Uterus (tissue), 3 donors: ENCODE measurements at regions not wholly inside any gene's neighbourhood (a gene's known extent, or its start where the extent isn't known, plus 50 kb on each side); places are given as distances from the start of the nearest gene placed in this dataset.

Source experiments
- DNase-seq, 2 donors: peaks; one replicate each; pipeline ENCODE4 v3.0.0-alpha.2; 2019 to 2020
- H3K27ac ChIP-seq, 2 donors: fragments of 200-600 bp; sonication (generic); 1 replicate in 1 of 2; 2 replicates in 1 of 2; pipeline ENCODE4 v1.5.1; 2016 to 2018
- H3K27me3 ChIP-seq, 2 donors: fragments of 200-600 bp; sonication (generic); one replicate each; pipeline ENCODE4 v1.5.1; 2018 to 2019; ENCODE audit warnings: control low read depth in 1 of 2
- H3K36me3 ChIP-seq, 2 donors: fragments of 200-600 bp; sonication (generic); one replicate each; pipeline ENCODE4 v1.5.1; 2019; ENCODE audit warnings: control low read depth in 1 of 2
- H3K4me1 ChIP-seq, 2 donors: fragments of 200-600 bp; sonication (generic); one replicate each; pipeline ENCODE4 v1.5.1; 2018 to 2019; ENCODE audit warnings: control low read depth in 1 of 2
- H3K4me3 ChIP-seq, 2 donors: fragments of 200-600 bp; sonication (generic); 1 replicate in 1 of 2; 2 replicates in 1 of 2; pipeline ENCODE4 v1.5.1; 2018 to 2019; ENCODE audit warnings: mild to moderate bottlenecking in 1 of 2
- H3K9me3 ChIP-seq, 2 donors: fragments of 200-600 bp; sonication (generic); one replicate each; pipeline ENCODE4 v1.5.1; 2019; ENCODE audit warnings: control low read depth in 1 of 2
- CTCF ChIP-seq, 4 experiments: fragments of 200-600 bp in 2 of 4; fragments of 450-650 bp in 2 of 4; sonication (generic) in 2 of 4; IDR thresholded peaks; one replicate each; pipeline ENCODE4 v1.5.1; 2016 to 2019; ENCODE audit warnings: antibody characterized with exemption in 4 of 4, mild to moderate bottlenecking in 2 of 4, moderate library complexity in 1 of 4
- POLR2A ChIP-seq, 2 donors: fragments of 450-650 bp; IDR thresholded peaks; one replicate each; pipeline ENCODE4 v1.6.1; 2016; ENCODE audit warnings: antibody characterized with exemption in 2 of 2, mild to moderate bottlenecking in 1 of 2, moderate library complexity in 1 of 2
- intact Hi-C: fragments of 100-400 bp; cut with DNase I; formaldehyde crosslinking; loops from one replicate; pipeline ENCODE4 v1.15.1; 2023; ENCODE audit warnings: low total_unique reads
- donor health status: DM: yes; HTN: yes; CAD: no.

GRCh38 chr3:101995371-101996046, 146.2 kb downstream of the NFKBIZ start:
- intact Hi-C loops = no loop called here
- H3K4me3 ChIP-seq = no peak overlapping the region
- no peaks in the 10 kb centered on the region for H3K4me1 ChIP-seq
- H3K36me3 ChIP-seq = no peaks in the 10 kb centered on the region
- peak in 1 of 2 donors; percentile 35 for DNase-seq
- H3K27ac ChIP-seq = peak overlapping the region in 1 of 2 donors; percentile 33
- no peaks in the 10 kb centered on the region for H3K9me3 ChIP-seq
- TF ChIP-seq CTCF (IDR thresholded peaks at IDR 0.05) = no peak
- no peak for TF ChIP-seq POLR2A (IDR thresholded peaks at IDR 0.05)
- no peaks in the 10 kb centered on the region for H3K27me3 ChIP-seq

DNA sequence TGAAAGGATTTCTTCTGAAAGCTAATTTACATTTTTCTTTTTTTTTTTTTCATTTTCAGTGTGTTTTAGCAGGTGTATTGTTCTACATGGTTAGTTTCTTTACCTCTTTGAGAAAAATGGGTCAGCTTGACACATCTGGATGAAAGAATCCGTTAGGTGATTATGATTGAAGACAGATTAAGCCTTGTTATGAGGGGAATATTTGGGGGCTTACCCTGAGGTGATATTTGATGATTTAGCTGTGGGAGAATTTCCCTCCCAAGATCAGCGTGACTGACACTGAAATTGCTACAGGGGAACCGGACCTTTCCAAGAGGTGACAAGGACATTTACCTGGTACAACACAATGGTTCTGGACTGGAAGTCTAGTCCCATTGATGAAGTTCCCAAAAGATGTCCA, 147.5 kb downstream of the NFKBIZ start:
- Histone ChIP-seq H3K27me3 (no peaks in the 10 kb centered on the region), H3K9me3 (no peaks in the 10 kb centered on the region), H3K36me3 (no peaks in the 10 kb centered on the region), H3K4me1 (no peaks in the 10 kb centered on the region), H3K4me3 (no peak overlapping the region), H3K27ac (peak overlapping the region in 1 of 2 donors; percentile 33)
- no peak for DNase-seq
- TF ChIP-seq POLR2A (IDR thresholded peaks at IDR 0.05) = no peak
- no peak for TF ChIP-seq CTCF (IDR thresholded peaks at IDR 0.05)
- intact Hi-C loops = no loop called here

DNA sequence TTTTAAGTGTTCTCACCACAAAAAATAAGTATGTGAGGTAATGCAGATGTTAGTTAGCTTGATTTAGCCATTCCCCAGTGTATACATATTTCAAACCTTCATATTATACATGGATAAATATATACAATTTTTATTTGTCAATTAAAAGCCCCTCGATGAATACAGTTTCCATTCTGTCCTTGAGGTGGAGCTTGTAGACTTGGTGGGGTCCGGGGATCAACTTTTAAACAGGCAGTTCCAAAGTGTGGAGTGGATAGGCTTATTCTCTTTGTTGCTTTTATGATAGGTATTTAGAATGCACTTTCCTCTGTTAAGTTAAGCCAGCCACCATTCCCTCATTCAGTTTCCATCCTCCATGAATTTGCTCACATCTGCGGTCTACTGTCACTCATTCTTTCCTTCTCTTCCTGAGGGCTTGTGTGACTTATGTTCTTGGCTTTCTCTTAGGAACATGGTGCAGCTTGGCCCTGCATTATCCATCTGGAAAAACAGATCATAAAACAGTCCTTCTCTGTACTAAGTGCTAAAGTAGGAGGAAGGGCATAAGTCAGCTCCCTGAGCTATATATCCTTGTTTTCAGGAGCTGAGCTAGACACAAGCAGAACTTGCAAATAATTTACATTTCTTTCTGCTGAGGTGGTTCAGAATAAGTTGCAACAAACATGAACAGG, 149.1 kb downstream of the NFKBIZ start:
- H3K4me1 ChIP-seq = no peaks in the 10 kb centered on the region
- no peak overlapping the region for H3K4me3 ChIP-seq
- intact Hi-C loops = no loop called here
- no peak for TF ChIP-seq POLR2A (IDR thresholded peaks at IDR 0.05)
- no peak for TF ChIP-seq CTCF (IDR thresholded peaks at IDR 0.05)
- H3K27me3 ChIP-seq = no peaks in the 10 kb centered on the region
- H3K9me3 ChIP-seq = no peaks in the 10 kb centered on the region
- DNase-seq = peak in 1 of 2 donors; percentile 59
- no peaks in the 10 kb centered on the region for H3K36me3 ChIP-seq
- H3K27ac ChIP-seq = peak overlapping the region; percentile 64 to 65

- H3K4me1 ChIP-seq = no peaks in the 10 kb centered on the region
- no peaks in the 10 kb centered on the region for H3K9me3 ChIP-seq
- H3K27ac ChIP-seq = peak overlapping the region; percentile 64 to 65
- H3K4me3 ChIP-seq = no peak overlapping the region
- H3K27me3 ChIP-seq = no peaks in the 10 kb centered on the region
- no peaks in the 10 kb centered on the region for H3K36me3 ChIP-seq
- no peak for DNase-seq
- intact Hi-C loops = no loop called here
- TF ChIP-seq CTCF (IDR thresholded peaks at IDR 0.05) (no peak), POLR2A (IDR thresholded peaks at IDR 0.05) (no peak)
These were observed 150.0 kb downstream of the NFKBIZ start for GRCh38 chr3:101999177-101999779.

DNA sequence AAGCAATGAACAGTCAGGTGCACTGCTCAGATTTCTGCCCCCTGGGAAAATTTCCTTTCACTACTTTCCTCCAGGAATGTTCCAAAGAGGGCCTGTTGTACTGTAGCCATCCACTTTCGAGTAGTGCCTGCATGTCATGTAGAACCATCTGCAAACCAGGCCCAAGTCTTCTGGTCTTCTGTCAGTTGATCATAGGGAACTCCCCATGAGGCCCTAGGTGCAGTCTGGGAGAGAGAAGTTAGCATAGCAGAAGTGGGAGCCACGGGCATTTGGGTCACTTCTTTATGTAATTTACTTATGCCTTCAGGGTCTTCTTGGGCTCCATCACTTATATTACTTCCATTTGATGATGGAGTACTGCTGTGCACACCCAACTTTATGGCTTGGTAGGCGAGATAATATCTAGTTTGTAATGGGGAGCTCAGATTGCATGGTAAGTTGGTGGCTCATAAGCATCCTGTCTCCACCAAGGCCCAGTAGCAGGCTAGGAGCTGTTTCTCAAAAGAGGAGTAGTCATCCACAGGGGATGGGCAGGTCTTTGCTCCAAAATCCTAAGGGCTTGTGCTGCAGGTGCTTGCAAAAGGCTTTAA, 151.4 kb downstream of the NFKBIZ start:
- intact Hi-C loops = no loop called here
- H3K4me1 ChIP-seq = no peaks in the 10 kb centered on the region

More for the DNA sequence above, 151.4 kb downstream of the NFKBIZ start:
- H3K36me3 ChIP-seq = no peaks in the 10 kb centered on the region
- H3K9me3 ChIP-seq = no peaks in the 10 kb centered on the region
- H3K27ac ChIP-seq = no peak overlapping the region
- TF ChIP-seq CTCF (IDR thresholded peaks at IDR 0.05) (no peak), POLR2A (IDR thresholded peaks at IDR 0.05) (no peak)
- no peak overlapping the region for H3K4me3 ChIP-seq
- no peak for DNase-seq
- H3K27me3 ChIP-seq = no peaks in the 10 kb centered on the region
